ENCODE measurements at regions not wholly inside any gene's neighbourhood (a gene's known extent, or its start where the extent isn't known, plus 50 kb on each side); places are given as distances from the start of the nearest gene placed in this dataset.

GRCh38 chr1:234544087-234544579, 65.2 kb upstream of the TARBP1 start:
- no peak overlapping the region for H3K4me3 ChIP-seq (replicated peaks in 1 of 2; ENCODE audit: low read depth in 1 of 2, low read length in 2 of 2)
- H3K9me3 ChIP-seq (ENCODE audit: control insufficient read depth in 1 of 2, insufficient read depth in 1 of 2, low read depth in 1 of 2, low read length in 2 of 2), result no peaks in the 10 kb centered on the region
- no peaks in the 10 kb centered on the region for H3K9me2 ChIP-seq (ENCODE audit: insufficient read depth)
- DNase-seq (ENCODE audit: low read depth, low spot score) (no peak), ATAC-seq (peak; percentile 61)
- no peaks in the 10 kb centered on the region for H3K79me2 ChIP-seq (ENCODE audit: insufficient read depth, low read length)
- ChIA-PET POLR2A (interaction anchor here (0.6 to 1.2 kb wide), 2 partner anchors 16 to 220 kb away, joined by 3 to 5 read pairs; no protein-coding TSS in a partner anchor), RAD21 (ENCODE audit: low non-redundant PET in 1 of 2, low total read pairs in 2 of 2, uncharacterized antibody in 2 of 2, unreplicated experiment in 2 of 2) (no interaction called here), CTCF (no interaction called here)
- no peak overlapping the region for H2AFZ ChIP-seq (ENCODE audit: low read depth, low read length, poor library complexity, severe bottlenecking)
- 0 out of 2 replicates have a peak overlapping the region, but pooled peaks have one; percentile 19 for H3K4me2 ChIP-seq (ENCODE audit: low read length)
- H3K9ac ChIP-seq (ENCODE audit: low read length), result no peak overlapping the region
- TF ChIP-seq CEBPB (IDR thresholded peaks at IDR 0.05; ENCODE audit: low read depth), result no peak
- no peak for TF ChIP-seq CTCF (IDR thresholded peaks at IDR 0.05 in 2 of 3, conservative IDR thresholded peaks at IDR 0.05 in 1 of 3; ENCODE audit: borderline replicate concordance in 1 of 3, insufficient read depth in 1 of 3, low read depth in 2 of 3, low read length in 2 of 3)
- no peak for TF ChIP-seq MAX (IDR thresholded peaks at IDR 0.05)
- TF ChIP-seq TCF7L2 (IDR thresholded peaks at IDR 0.05; ENCODE audit: borderline replicate concordance, extremely low read depth, insufficient read depth, insufficient read length), result no peak
- no peak for TF ChIP-seq RAD21 (IDR thresholded peaks at IDR 0.05; ENCODE audit: low read depth)
- no peaks in the 10 kb centered on the region for H3K27me3 ChIP-seq (ENCODE audit: insufficient read depth, low read length)
- no peaks in the 10 kb centered on the region for H3K36me3 ChIP-seq (ENCODE audit: control insufficient read depth in 1 of 2, insufficient read depth in 2 of 2, low read length in 2 of 2)
- no peak overlapping the region for H3K27ac ChIP-seq (ENCODE audit: low read depth, low read length)
- H3K4me1 ChIP-seq (ENCODE audit: control insufficient read depth in 1 of 2, insufficient read depth in 2 of 2, low read length in 2 of 2), result peaks cover 13 to 14% of the 10 kb centered on the region in 2 experiments; a peak in 3 of 4 replicates
- intact Hi-C loops (cut with micrococcal nuclease), result no loop called here
- no TSS peak for BruUV-seq (replicated peaks)
- H4K20me1 ChIP-seq (ENCODE audit: insufficient read depth), result no peaks in the 10 kb centered on the region

GRCh38 chr1:234543442-234544086, 64.6 kb upstream of the TARBP1 start:
- DNase-seq (ENCODE audit: low read depth, low spot score) (no peak), ATAC-seq (no peak)
- ChIA-PET CTCF (no interaction called here), POLR2A (interaction anchor here (0.6 to 1.2 kb wide), 2 partner anchors 16 to 220 kb away, joined by 3 to 5 read pairs; no protein-coding TSS in a partner anchor), RAD21 (ENCODE audit: low non-redundant PET in 1 of 2, low total read pairs in 2 of 2, uncharacterized antibody in 2 of 2, unreplicated experiment in 2 of 2) (no interaction called here)
- Histone ChIP-seq H3K9me2 (ENCODE audit: insufficient read depth) (no peaks in the 10 kb centered on the region), H3K9me3 (ENCODE audit: control insufficient read depth in 1 of 2, insufficient read depth in 1 of 2, low read depth in 1 of 2, low read length in 2 of 2) (no peaks in the 10 kb centered on the region), H3K4me1 (ENCODE audit: control insufficient read depth in 1 of 2, insufficient read depth in 2 of 2, low read length in 2 of 2) (peaks cover 13 to 14% of the 10 kb centered on the region in 2 experiments; a peak in 3 of 4 replicates), H3K36me3 (ENCODE audit: control insufficient read depth in 1 of 2, insufficient read depth in 2 of 2, low read length in 2 of 2) (no peaks in the 10 kb centered on the region), H3K27me3 (ENCODE audit: insufficient read depth, low read length) (no peaks in the 10 kb centered on the region), H3K4me2 (ENCODE audit: low read length) (0 out of 2 replicates have a peak overlapping the region, but pooled peaks have one; percentile 19), H3K79me2 (ENCODE audit: insufficient read depth, low read length) (no peaks in the 10 kb centered on the region), H4K20me1 (ENCODE audit: insufficient read depth) (no peaks in the 10 kb centered on the region), H3K4me3 (replicated peaks in 1 of 2; ENCODE audit: low read depth in 1 of 2, low read length in 2 of 2) (no peak overlapping the region), H3K27ac (ENCODE audit: low read depth, low read length) (no peak overlapping the region), H2AFZ (ENCODE audit: low read depth, low read length, poor library complexity, severe bottlenecking) (no peak overlapping the region), H3K9ac (ENCODE audit: low read length) (no peak overlapping the region)
- BruUV-seq (replicated peaks), result no TSS peak
- TF ChIP-seq EZH2phosphoT487 (IDR thresholded peaks at IDR 0.05; ENCODE audit: borderline replicate concordance) (no peak), CTCF (IDR thresholded peaks at IDR 0.05 in 2 of 3, conservative IDR thresholded peaks at IDR 0.05 in 1 of 3; ENCODE audit: borderline replicate concordance in 1 of 3, insufficient read depth in 1 of 3, low read depth in 2 of 3, low read length in 2 of 3) (no peak), RAD21 (IDR thresholded peaks at IDR 0.05; ENCODE audit: low read depth) (0 out of 2 replicates have a peak, but pooled peaks have one; percentile 4), TCF7L2 (IDR thresholded peaks at IDR 0.05; ENCODE audit: borderline replicate concordance, extremely low read depth, insufficient read depth, insufficient read length) (no peak), FOSL1 (IDR thresholded peaks at IDR 0.05; ENCODE audit: low read depth) (0 out of 2 replicates have a peak, but pooled peaks have one; percentile 4)
- intact Hi-C loops (cut with micrococcal nuclease), result no loop called here
